ENCODE measurements at regions not wholly inside any gene's neighbourhood (a gene's known extent, or its start where the extent isn't known, plus 50 kb on each side); places are given as distances from the start of the nearest gene placed in this dataset.

DNA sequence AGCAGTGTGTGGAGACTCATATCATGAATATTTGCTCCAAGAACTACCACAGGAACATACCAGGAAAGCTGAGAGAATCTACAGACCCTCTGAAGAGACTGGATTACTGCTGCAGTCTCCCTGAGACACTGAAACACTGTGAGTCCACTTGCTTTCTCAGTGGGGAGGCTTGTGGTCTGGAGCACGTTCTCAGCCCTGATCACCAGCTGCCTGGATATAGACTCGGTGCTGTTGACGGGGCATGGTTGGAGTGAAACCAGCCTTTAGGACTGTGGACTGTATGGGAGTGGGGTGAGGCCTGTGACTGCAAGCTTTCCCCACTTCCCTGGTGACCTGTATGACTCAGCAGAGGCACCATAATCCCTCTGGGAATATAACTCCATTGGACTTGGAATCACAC, 525.8 kb upstream of the FBXO33 start:
- Histone ChIP-seq H3K27me3 (no peaks in the 10 kb centered on the region), H3K36me3 (no peaks in the 10 kb centered on the region), H3K4me1 (no peaks in the 10 kb centered on the region), H3K27ac (no peak overlapping the region), H3K9me3 (peaks cover 0 to 57% (median 7%) of the 10 kb centered on the region in 12 donors), H3K4me3 (no peak overlapping the region)
- ATAC-seq (no peak), DNase-seq (no peak)
- 68 to 88% (median 77%) methylated on average over 3 of the region's 3 CpGs for WGBS, 4 donors
- intact Hi-C loops (cut with DNase I): no loop called here
- TF ChIP-seq, protein P1, sequence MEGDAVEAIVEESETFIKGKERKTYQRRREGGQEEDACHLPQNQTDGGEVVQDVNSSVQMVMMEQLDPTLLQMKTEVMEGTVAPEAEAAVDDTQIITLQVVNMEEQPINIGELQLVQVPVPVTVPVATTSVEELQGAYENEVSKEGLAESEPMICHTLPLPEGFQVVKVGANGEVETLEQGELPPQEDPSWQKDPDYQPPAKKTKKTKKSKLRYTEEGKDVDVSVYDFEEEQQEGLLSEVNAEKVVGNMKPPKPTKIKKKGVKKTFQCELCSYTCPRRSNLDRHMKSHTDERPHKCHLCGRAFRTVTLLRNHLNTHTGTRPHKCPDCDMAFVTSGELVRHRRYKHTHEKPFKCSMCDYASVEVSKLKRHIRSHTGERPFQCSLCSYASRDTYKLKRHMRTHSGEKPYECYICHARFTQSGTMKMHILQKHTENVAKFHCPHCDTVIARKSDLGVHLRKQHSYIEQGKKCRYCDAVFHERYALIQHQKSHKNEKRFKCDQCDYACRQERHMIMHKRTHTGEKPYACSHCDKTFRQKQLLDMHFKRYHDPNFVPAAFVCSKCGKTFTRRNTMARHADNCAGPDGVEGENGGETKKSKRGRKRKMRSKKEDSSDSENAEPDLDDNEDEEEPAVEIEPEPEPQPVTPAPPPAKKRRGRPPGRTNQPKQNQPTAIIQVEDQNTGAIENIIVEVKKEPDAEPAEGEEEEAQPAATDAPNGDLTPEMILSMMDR (IDR thresholded peaks at IDR 0.05): no peak
- TF ChIP-seq POLR2A (IDR thresholded peaks at IDR 0.05): no peak

DNA sequence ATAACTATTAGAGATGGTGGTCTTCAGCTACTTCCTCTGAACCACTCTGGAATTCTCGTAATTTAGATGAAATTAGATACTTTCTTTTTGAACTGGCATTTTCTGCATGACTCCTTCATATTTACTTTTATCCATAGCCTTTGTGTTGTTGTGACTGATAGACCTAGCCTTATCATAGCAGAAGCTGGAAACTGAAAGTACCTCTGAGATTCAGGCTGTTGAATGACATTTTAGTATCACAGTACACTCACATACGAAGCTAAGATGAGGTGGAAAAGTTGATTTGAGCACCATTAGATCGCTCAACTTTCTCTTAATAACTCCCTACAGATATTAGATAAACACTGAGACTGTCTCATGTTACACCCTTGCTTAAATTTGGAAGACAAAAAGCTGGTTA, 525.1 kb upstream of the FBXO33 start:
- ATAC-seq (no peak), DNase-seq (no peak)
- peaks cover 0 to 57% (median 9%) of the 10 kb centered on the region in 12 donors for H3K9me3 ChIP-seq
- H3K4me3 ChIP-seq: no peak overlapping the region
- TF ChIP-seq, protein P1 (IDR thresholded peaks at IDR 0.05): no peak
- TF ChIP-seq POLR2A (IDR thresholded peaks at IDR 0.05): no peak
- intact Hi-C loops (cut with DNase I): no loop called here
- H3K27me3 ChIP-seq: no peaks in the 10 kb centered on the region
- H3K4me1 ChIP-seq: no peaks in the 10 kb centered on the region
- no peak overlapping the region for H3K27ac ChIP-seq
- 56 to 67% (median 57%) methylated on average over 3 of the region's 3 CpGs for WGBS, 4 donors
- H3K36me3 ChIP-seq: no peaks in the 10 kb centered on the region

DNA sequence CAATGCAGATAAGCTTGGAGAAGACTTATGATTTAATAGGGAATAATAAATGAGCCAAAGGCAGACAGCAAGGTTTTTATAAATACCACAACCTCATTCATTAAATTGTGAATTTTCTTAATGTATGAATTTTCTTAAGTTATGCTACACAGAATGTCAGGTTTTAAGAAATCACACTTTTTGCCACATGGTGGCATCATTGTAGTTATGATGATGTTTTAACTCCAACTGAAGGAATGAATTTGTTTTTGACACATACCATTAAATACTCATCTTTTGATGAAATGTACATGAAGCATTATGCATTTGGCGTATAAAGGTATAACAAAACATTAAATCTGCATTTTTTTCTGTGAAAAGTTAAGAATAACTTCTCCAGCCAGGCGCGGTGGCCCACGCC, 524.1 kb upstream of the FBXO33 start:
- intact Hi-C loops (cut with DNase I): no loop called here
- Histone ChIP-seq H3K36me3 (no peaks in the 10 kb centered on the region), H3K9me3 (peaks cover 0 to 52% (median 9%) of the 10 kb centered on the region in 12 donors), H3K4me3 (no peak overlapping the region), H3K4me1 (no peaks in the 10 kb centered on the region), H3K27me3 (no peaks in the 10 kb centered on the region), H3K27ac (no peak overlapping the region)
- no peak for TF ChIP-seq POLR2A (IDR thresholded peaks at IDR 0.05)
- TF ChIP-seq, protein P1 (IDR thresholded peaks at IDR 0.05): no peak
- 91 to 97% (median 96%) methylated on average over 4 of the region's 4 CpGs for WGBS, 4 donors
- no peak for DNase-seq
- ATAC-seq: no peak

DNA sequence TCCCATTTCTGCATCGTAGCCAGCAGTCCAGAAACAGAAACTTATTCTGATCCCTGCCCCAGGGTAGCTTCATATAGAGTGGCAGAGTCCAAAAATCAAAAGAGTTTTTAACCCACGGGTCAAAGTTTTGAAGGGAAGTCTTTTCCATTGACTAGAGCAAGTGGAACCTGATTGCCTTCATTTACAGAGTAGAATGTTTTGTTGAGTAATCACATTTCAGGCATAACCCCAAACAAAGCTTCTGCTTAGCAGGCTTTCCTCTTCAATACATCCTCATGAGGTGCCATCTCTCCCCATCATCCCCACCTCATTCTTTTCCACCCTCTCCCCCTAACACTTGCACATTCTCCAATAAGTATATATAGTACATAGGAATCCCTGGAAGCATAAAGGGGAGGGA, 516.0 kb upstream of the FBXO33 start:
- 72 to 85% (median 76%) methylated on average over 2 of the region's 2 CpGs for WGBS, 4 donors
- no peak for TF ChIP-seq POLR2A (IDR thresholded peaks at IDR 0.05)
- TF ChIP-seq, protein P1 (IDR thresholded peaks at IDR 0.05): no peak
- Histone ChIP-seq H3K4me3 (no peak overlapping the region), H3K27me3 (no peaks in the 10 kb centered on the region), H3K4me1 (no peaks in the 10 kb centered on the region), H3K27ac (no peak overlapping the region), H3K9me3 (peaks cover 0 to 17% (median 4%) of the 10 kb centered on the region in 12 donors), H3K36me3 (no peaks in the 10 kb centered on the region)
- ATAC-seq (no peak), DNase-seq (no peak)
- intact Hi-C loops (cut with DNase I): no loop called here
